NCI-H1694 treated with DMSO at 0.1 percent for 48 hours (cell line): ENCODE measurements at regions not wholly inside any gene's neighbourhood (a gene's known extent, or its start where the extent isn't known, plus 50 kb on each side); places are given as distances from the start of the nearest gene placed in this dataset.

Source experiments
- DNase-seq: peaks from one replicate; lab custom pipeline; 2025; lab: John Stamatoyannopoulos, UW

DNA sequence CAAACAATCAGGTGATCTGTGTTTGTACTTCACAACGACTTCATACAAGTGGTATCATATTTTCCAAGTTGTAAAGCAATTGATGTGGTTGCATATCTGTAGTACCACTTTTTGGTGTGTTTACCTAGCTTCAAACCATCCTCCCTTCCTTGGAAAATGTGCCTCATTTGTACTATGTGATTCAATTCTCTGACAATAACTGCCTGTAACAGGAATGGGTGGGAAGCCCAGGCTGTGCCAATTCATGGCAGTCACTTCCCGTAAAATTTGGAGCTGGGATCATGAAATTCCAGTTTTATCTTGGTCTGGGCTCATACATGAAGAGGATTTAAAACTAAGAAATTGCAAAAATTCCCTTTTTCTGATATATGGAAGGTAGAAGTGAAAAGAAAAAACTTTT, 250.1 kb downstream of the DIO2 start:
- no peak for DNase-seq

DNA sequence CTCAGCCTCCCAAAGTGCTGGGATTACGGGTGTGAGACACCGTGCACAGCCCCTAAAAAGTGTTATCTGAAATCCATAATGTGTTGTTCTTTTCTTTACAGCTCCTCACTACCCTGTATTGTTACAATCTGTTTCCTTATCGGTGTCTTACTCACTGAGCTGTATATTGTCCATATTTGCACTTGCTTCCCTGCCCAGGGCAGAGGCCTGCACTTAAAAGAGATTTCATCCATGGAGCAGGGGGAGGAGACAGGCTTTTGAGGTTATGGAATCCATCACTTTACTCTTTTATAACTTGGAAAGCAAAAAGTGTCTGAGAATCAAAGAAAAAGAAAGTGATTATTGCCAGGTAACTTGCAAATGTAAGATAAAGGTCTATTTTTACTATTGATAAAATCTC, 251.0 kb downstream of the DIO2 start:
- DNase-seq, result no peak

- DNase-seq, result no peak
These were observed 259.7 kb downstream of the DIO2 start for GRCh38 chr14:79951572-79951971.

- DNase-seq, result no peak
These were observed 261.4 kb downstream of the DIO2 start for GRCh38 chr14:79949906-79950305.

DNA sequence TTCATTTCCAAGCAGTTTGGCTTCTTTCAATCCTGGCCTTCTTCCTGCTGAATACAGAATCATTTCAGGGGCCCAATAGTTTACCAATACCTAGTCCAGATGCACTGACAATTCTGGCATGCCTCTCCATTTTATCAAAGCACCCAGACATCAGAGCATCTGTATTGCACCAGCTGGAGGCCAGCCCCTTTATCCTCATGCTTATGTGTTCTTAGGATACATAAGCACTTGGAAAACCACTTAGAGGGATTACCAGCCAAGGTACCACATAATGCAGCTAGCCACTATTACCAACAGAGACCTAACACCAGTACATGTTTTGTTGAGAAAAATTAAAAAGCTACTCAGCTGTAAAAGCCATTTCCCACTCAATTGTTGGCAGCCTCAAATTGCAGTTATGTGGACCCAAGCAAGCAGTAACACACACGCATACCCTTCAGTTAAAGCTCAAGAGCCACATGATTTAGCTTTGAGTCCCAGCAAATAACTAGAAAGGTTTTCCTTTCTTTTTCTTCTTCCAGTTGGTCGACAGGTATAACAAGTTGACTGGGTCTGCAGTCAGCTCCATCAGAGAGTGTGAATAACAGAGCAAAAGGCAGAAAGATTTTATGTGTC, 263.8 kb downstream of the DIO2 start:
- peak; percentile 32 for DNase-seq

DNA sequence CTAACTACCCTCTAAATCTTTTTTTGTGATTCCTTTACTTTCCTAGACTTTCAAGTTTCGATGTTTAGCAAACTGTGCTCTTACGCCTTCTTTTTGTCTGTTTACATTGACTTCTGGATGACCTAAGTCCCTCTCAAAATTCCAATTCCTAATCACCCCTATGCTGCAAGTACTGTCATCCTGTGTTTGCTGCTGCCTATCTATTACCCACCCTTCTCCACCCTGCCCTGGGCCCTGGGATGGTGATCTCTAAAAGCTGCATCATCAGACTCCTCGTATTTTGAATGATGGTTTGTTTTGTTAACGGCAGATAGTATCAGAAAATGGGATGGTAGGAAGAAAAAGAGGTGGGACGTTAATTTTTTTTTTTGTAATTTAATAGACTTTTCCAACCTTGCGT, 272.1 kb downstream of the DIO2 start:
- DNase-seq, result no peak

- peak; percentile 31 for DNase-seq
These were observed 273.1 kb downstream of the DIO2 start for GRCh38 chr14:79938185-79938584.

- no peak for DNase-seq
These were observed 273.9 kb downstream of the DIO2 start for GRCh38 chr14:79937433-79937832.

- DNase-seq, result no peak
These were observed 286.8 kb downstream of the DIO2 start for GRCh38 chr14:79924551-79924950.

GRCh38 chr14:79920180-79920692, 291.1 kb downstream of the DIO2 start:
- no peak for DNase-seq
